SK-N-SH (cell line): ENCODE measurements at regions not wholly inside any gene's neighbourhood (a gene's known extent, or its start where the extent isn't known, plus 50 kb on each side); places are given as distances from the start of the nearest gene placed in this dataset.

Experiments used
- CTCF ChIA-PET: fragments of 300-600, 350-600 bp; formaldehyde crosslinking; extraction: SDS; loops from one replicate; lab custom pipeline; 2021; lab: Yijun Ruan, JAX
- POLR2A ChIA-PET: fragments of 350-600 bp; sonication (Branson Sonifier 250); formaldehyde crosslinking; extraction: SDS; loops from one replicate; lab custom pipeline; 2020; ENCODE audit warnings: antibody characterized with exemption, inconsistent platforms; lab: Yijun Ruan, JAX
- DNase-seq: peaks from one replicate; pipeline ENCODE4 v3.0.0; 2012
- H2AFZ ChIP-seq: fragments of 200-600 bp; sonication (generic); 2 replicates; pipeline ENCODE4 v1.8.1; 2016; ENCODE audit warnings: antibody characterized with exemption, mild to moderate bottlenecking, low read depth
- H3F3A ChIP-seq: fragments of 200-600 bp; sonication (generic); replicated peaks from 2 replicates; pipeline ENCODE3; 2016; ENCODE audit warnings: antibody characterized with exemption, mild to moderate bottlenecking; ENCODE audit not compliant: insufficient read depth
- H3K27ac ChIP-seq, 2 experiments: fragments of 200-500 bp in 1 of 2; fragments of 200-600 bp in 1 of 2; sonication (Bioruptor generic) in 1 of 2; sonication (generic), shearing (Covaris generic) in 1 of 2; 2 replicates each; pipeline versions ENCODE4 v1.5.1 to v1.6.1; 2014 to 2016; ENCODE audit warnings: low read depth in 2 of 2, inconsistent platforms in 1 of 2, low read length in 1 of 2, mild to moderate bottlenecking in 1 of 2, mixed read lengths in 1 of 2
- H3K27me3 ChIP-seq: fragments of 200-600 bp; sonication (generic), shearing (Covaris generic); 2 replicates; pipeline ENCODE4 v1.6.1; 2016; ENCODE audit warnings: mixed run types; ENCODE audit not compliant: insufficient read depth
- H3K36me3 ChIP-seq, 2 experiments: fragments of 200-500 bp in 1 of 2; fragments of 200-600 bp in 1 of 2; sonication (Bioruptor generic) in 1 of 2; sonication (generic) in 1 of 2; replicated peaks in 1 of 2; 2 replicates each; pipeline versions ENCODE3 to v1.5.1; 2014 to 2016; ENCODE audit warnings: low read length in 1 of 2, mild to moderate bottlenecking in 1 of 2; ENCODE audit not compliant: insufficient read depth in 2 of 2, control insufficient read depth in 1 of 2
- H3K4me1 ChIP-seq, 2 experiments: fragments of 200-500 bp in 1 of 2; fragments of 200-600 bp in 1 of 2; sonication (Bioruptor generic) in 1 of 2; sonication (generic), shearing (Covaris generic) in 1 of 2; 2 replicates each; pipeline versions ENCODE4 v1.5.1 to v1.6.1; 2014 to 2016; ENCODE audit warnings: low read depth in 1 of 2, low read length in 1 of 2, mixed run types in 1 of 2; ENCODE audit not compliant: insufficient read depth in 2 of 2, control insufficient read depth in 1 of 2
- H3K4me2 ChIP-seq: fragments of 200-600 bp; sonication (generic), shearing (Covaris generic); 2 replicates; pipeline ENCODE4 v1.6.1; 2017; ENCODE audit warnings: mixed run types
- H3K4me3 ChIP-seq, 2 experiments: fragments of 200-500 bp in 1 of 2; fragments of 200-600 bp in 1 of 2; sonication (Bioruptor generic) in 1 of 2; sonication (generic), shearing (Covaris generic) in 1 of 2; 2 replicates each; pipeline versions ENCODE4 v1.5.1 to v1.8.1; 2014 to 2016; ENCODE audit warnings: low read depth in 2 of 2, inconsistent platforms in 1 of 2, low read length in 1 of 2, mild to moderate bottlenecking in 1 of 2, mixed read lengths in 1 of 2, moderate library complexity in 1 of 2
- H3K79me2 ChIP-seq: fragments of 200-600 bp; sonication (generic); 2 replicates; pipeline ENCODE4 v1.8.1; 2017; ENCODE audit warnings: mild to moderate bottlenecking; ENCODE audit not compliant: insufficient read depth
- H3K9ac ChIP-seq: fragments of 200-600 bp; sonication (generic); 2 replicates; pipeline ENCODE4 v1.6.1; 2017; ENCODE audit warnings: mixed run types
- H3K9me2 ChIP-seq: fragments of 200-600 bp; sonication (generic); 2 replicates; pipeline ENCODE4 v1.6.1; 2017; ENCODE audit warnings: mixed run types
- H3K9me3 ChIP-seq: fragments of 200-600 bp; sonication (generic); 2 replicates; pipeline ENCODE4 v1.6.1; 2017; ENCODE audit warnings: mixed run types, mild to moderate bottlenecking, moderate library complexity
- H4K20me1 ChIP-seq: fragments of 200-600 bp; sonication (generic); 2 replicates; pipeline ENCODE4 v1.6.1; 2017; ENCODE audit warnings: mild to moderate bottlenecking, mixed run types; ENCODE audit not compliant: insufficient read depth
- CHD2 ChIP-seq: fragments of 150-350 bp; IDR thresholded peaks from 2 replicates; pipeline ENCODE4 v1.6.1; 2018; ENCODE audit warnings: low read length; ENCODE audit not compliant: partially characterized antibody
- ELF1 ChIP-seq: IDR thresholded peaks from 2 replicates; pipeline ENCODE4 v1.4.0; 2012
- FOXJ3 ChIP-seq: sonication (generic); formaldehyde crosslinking; IDR thresholded peaks from 2 replicates; pipeline ENCODE4 v1.5.1; 2020; ENCODE audit warnings: mild to moderate bottlenecking, missing genetic modification reagents
- FOXM1 ChIP-seq: IDR thresholded peaks from 2 replicates; pipeline ENCODE4 v1.4.0; 2012; ENCODE audit warnings: low read depth, mild to moderate bottlenecking
- GATA2 ChIP-seq: sonication (generic); formaldehyde crosslinking; IDR thresholded peaks from 2 replicates; pipeline ENCODE4 v1.5.0; 2020; ENCODE audit warnings: mild to moderate bottlenecking, missing genetic modification reagents
- JUND ChIP-seq: IDR thresholded peaks from 2 replicates; pipeline ENCODE4 v1.4.0; 2012
- MEF2A ChIP-seq: IDR thresholded peaks from 2 replicates; pipeline ENCODE4 v1.4.0; 2012; ENCODE audit warnings: low read depth, borderline replicate concordance
- POLR2AphosphoS5 ChIP-seq: IDR thresholded peaks from 2 replicates; pipeline ENCODE4 v1.6.1; 2012; ENCODE audit warnings: low read depth, low read length
- RCOR1 ChIP-seq: fragments of 150-350 bp; IDR thresholded peaks from 2 replicates; pipeline ENCODE4 v1.6.1; 2017; ENCODE audit warnings: antibody characterized with exemption, low read length
- RFX5 ChIP-seq: IDR thresholded peaks from 2 replicates; pipeline ENCODE4 v1.6.1; 2012; ENCODE audit warnings: mild to moderate bottlenecking, improper control_type of control experiment, low read length
- RXRA ChIP-seq: IDR thresholded peaks from 2 replicates; pipeline ENCODE4 v1.4.0; 2012; ENCODE audit warnings: low read depth, mild to moderate bottlenecking, borderline replicate concordance
- TAF1 ChIP-seq: IDR thresholded peaks from 2 replicates; pipeline ENCODE4 v1.6.1; 2012; ENCODE audit warnings: low read depth, mild to moderate bottlenecking, low read length, moderate library complexity, borderline replicate concordance
- YY1 ChIP-seq: IDR thresholded peaks from 2 replicates; pipeline ENCODE4 v1.4.0; 2012; ENCODE audit warnings: low read depth, mild to moderate bottlenecking
- WGBS: methylation state at CpG from one replicate; pipeline ENCODE4 v1.1.6; 2017; ENCODE audit warnings: low lambda C conversion rate; 5-methylcytosine and 5-hydroxymethylcytosine counted together
- TF ChIP-seq, protein P1 (sequence below): IDR thresholded peaks from 2 replicates; pipeline ENCODE4 v1.4.0; 2012; ENCODE audit warnings: low read depth
- TF ChIP-seq, protein P2 (sequence below): IDR thresholded peaks from 2 replicates; pipeline ENCODE4 v1.4.0; 2012; ENCODE audit warnings: low read depth, borderline replicate concordance
- TF ChIP-seq, protein P3 (sequence below): fragments of 150-350 bp; IDR thresholded peaks from 2 replicates; pipeline ENCODE4 v1.6.1; 2017; ENCODE audit warnings: antibody characterized with exemption, low read length, low read depth, borderline replicate concordance
- TF ChIP-seq, protein P4 (sequence below): IDR thresholded peaks from 2 replicates; pipeline ENCODE4; 2012
- TF ChIP-seq, protein P5 (sequence below): IDR thresholded peaks from 2 replicates; pipeline ENCODE4 v1.6.1; 2012; ENCODE audit warnings: mild to moderate bottlenecking, low read depth, low read length, moderate library complexity
- TF ChIP-seq, protein P6 (sequence below): IDR thresholded peaks from 2 replicates; pipeline ENCODE4 v1.4.0; 2012; ENCODE audit warnings: low read depth, borderline replicate concordance

DNA sequence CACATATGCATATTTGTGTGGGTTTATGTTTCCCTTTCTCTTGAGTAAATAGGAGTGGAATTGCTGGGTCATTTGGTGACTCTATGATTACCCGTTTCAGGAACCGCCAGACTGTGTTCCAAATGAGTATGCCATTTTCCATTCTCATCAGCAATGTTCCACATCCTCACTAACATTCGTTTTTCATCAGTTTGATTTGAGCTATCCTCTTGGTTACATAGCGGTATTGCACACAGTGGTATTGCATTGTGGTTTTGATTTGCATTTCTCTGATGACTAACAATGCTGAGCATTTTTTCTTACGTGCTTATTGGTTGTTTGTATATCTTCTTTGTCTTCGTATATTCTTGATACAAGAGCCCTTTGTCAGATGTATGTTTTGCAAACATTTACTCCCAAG, 218.0 kb upstream of the AMOT start:
- no peak for DNase-seq
- Histone ChIP-seq H3K9me3 (no peaks in the 10 kb centered on the region), H3F3A (no peaks in the 10 kb centered on the region), H4K20me1 (no peaks in the 10 kb centered on the region), H3K27ac (no peak overlapping the region), H3K4me2 (no peak overlapping the region), H3K9ac (no peak overlapping the region), H3K79me2 (no peaks in the 10 kb centered on the region), H3K4me3 (no peak overlapping the region), H3K36me3 (no peaks in the 10 kb centered on the region), H3K27me3 (no peaks in the 10 kb centered on the region), H2AFZ (no peak overlapping the region), H3K4me1 (no peaks in the 10 kb centered on the region), H3K9me2 (no peaks in the 10 kb centered on the region)
- ChIA-PET CTCF (no interaction called here), POLR2A (no interaction called here)
- TF ChIP-seq, protein P1, sequence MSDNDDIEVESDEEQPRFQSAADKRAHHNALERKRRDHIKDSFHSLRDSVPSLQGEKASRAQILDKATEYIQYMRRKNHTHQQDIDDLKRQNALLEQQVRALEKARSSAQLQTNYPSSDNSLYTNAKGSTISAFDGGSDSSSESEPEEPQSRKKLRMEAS, result no peak
- TF ChIP-seq, protein P2, sequence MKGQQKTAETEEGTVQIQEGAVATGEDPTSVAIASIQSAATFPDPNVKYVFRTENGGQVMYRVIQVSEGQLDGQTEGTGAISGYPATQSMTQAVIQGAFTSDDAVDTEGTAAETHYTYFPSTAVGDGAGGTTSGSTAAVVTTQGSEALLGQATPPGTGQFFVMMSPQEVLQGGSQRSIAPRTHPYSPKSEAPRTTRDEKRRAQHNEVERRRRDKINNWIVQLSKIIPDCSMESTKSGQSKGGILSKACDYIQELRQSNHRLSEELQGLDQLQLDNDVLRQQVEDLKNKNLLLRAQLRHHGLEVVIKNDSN, result no peak
- TF ChIP-seq JUND (no peak), POLR2AphosphoS5 (no peak), GATA2 (no peak), RFX5 (no peak), YY1 (no peak), FOXJ3 (CRISPR knock-in tag) (no peak), MEF2A (no peak), RCOR1 (no peak)
- TF ChIP-seq, protein P3, sequence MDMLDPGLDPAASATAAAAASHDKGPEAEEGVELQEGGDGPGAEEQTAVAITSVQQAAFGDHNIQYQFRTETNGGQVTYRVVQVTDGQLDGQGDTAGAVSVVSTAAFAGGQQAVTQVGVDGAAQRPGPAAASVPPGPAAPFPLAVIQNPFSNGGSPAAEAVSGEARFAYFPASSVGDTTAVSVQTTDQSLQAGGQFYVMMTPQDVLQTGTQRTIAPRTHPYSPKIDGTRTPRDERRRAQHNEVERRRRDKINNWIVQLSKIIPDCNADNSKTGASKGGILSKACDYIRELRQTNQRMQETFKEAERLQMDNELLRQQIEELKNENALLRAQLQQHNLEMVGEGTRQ, result no peak
- WGBS, result 28% methylated on average over 6 of the region's 6 CpGs

DNA sequence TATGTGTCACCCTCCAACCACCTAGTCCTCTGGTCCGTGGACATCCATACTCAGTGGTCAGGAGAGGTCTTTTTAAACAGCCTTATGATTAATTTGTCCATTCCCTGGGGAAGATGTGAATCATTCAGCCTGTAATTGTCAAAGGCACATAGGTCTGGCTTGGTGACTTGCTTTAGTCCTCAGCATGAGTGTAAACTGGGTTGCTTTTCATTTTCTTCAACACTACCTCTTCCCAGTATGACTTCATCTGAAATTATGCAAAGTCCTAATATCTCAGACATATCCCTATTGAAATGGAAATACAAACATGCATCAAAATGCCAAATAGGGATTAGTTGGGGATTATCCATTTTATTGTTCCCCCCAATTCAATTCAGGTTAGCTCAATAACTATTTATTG, 208.3 kb upstream of the AMOT start:
- Histone ChIP-seq H3K9me2 (no peaks in the 10 kb centered on the region), H3K4me1 (no peaks in the 10 kb centered on the region), H3K36me3 (no peaks in the 10 kb centered on the region), H3K9me3 (no peaks in the 10 kb centered on the region), H3K79me2 (no peaks in the 10 kb centered on the region), H2AFZ (no peak overlapping the region), H3K9ac (no peak overlapping the region), H3K4me2 (no peak overlapping the region), H3K27me3 (no peaks in the 10 kb centered on the region), H3K27ac (no peak overlapping the region), H3F3A (no peaks in the 10 kb centered on the region), H3K4me3 (no peak overlapping the region), H4K20me1 (no peaks in the 10 kb centered on the region)
- CTCF ChIA-PET, result no interaction called here
- POLR2A ChIA-PET, result no interaction called here
- WGBS, result 5% methylated on average over 1 of the region's 1 CpG
- DNase-seq, result no peak
- TF ChIP-seq, protein P4, sequence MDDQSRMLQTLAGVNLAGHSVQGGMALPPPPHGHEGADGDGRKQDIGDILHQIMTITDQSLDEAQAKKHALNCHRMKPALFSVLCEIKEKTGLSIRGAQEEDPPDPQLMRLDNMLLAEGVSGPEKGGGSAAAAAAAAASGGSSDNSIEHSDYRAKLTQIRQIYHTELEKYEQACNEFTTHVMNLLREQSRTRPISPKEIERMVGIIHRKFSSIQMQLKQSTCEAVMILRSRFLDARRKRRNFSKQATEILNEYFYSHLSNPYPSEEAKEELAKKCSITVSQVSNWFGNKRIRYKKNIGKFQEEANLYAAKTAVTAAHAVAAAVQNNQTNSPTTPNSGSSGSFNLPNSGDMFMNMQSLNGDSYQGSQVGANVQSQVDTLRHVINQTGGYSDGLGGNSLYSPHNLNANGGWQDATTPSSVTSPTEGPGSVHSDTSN, result no peak
- TF ChIP-seq JUND, result no peak
- TF ChIP-seq, protein P5, sequence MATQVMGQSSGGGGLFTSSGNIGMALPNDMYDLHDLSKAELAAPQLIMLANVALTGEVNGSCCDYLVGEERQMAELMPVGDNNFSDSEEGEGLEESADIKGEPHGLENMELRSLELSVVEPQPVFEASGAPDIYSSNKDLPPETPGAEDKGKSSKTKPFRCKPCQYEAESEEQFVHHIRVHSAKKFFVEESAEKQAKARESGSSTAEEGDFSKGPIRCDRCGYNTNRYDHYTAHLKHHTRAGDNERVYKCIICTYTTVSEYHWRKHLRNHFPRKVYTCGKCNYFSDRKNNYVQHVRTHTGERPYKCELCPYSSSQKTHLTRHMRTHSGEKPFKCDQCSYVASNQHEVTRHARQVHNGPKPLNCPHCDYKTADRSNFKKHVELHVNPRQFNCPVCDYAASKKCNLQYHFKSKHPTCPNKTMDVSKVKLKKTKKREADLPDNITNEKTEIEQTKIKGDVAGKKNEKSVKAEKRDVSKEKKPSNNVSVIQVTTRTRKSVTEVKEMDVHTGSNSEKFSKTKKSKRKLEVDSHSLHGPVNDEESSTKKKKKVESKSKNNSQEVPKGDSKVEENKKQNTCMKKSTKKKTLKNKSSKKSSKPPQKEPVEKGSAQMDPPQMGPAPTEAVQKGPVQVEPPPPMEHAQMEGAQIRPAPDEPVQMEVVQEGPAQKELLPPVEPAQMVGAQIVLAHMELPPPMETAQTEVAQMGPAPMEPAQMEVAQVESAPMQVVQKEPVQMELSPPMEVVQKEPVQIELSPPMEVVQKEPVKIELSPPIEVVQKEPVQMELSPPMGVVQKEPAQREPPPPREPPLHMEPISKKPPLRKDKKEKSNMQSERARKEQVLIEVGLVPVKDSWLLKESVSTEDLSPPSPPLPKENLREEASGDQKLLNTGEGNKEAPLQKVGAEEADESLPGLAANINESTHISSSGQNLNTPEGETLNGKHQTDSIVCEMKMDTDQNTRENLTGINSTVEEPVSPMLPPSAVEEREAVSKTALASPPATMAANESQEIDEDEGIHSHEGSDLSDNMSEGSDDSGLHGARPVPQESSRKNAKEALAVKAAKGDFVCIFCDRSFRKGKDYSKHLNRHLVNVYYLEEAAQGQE, result no peak
- TF ChIP-seq, protein P3, result no peak
- no peak for TF ChIP-seq RXRA
- TF ChIP-seq MEF2A, result no peak
- TF ChIP-seq FOXM1, result no peak
- TF ChIP-seq, protein P6, sequence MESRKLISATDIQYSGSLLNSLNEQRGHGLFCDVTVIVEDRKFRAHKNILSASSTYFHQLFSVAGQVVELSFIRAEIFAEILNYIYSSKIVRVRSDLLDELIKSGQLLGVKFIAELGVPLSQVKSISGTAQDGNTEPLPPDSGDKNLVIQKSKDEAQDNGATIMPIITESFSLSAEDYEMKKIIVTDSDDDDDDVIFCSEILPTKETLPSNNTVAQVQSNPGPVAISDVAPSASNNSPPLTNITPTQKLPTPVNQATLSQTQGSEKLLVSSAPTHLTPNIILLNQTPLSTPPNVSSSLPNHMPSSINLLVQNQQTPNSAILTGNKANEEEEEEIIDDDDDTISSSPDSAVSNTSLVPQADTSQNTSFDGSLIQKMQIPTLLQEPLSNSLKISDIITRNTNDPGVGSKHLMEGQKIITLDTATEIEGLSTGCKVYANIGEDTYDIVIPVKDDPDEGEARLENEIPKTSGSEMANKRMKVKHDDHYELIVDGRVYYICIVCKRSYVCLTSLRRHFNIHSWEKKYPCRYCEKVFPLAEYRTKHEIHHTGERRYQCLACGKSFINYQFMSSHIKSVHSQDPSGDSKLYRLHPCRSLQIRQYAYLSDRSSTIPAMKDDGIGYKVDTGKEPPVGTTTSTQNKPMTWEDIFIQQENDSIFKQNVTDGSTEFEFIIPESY, result no peak
- no peak for TF ChIP-seq YY1
- no peak for TF ChIP-seq CHD2
- no peak for TF ChIP-seq RCOR1
- no peak for TF ChIP-seq ELF1
- no peak for TF ChIP-seq FOXJ3 (CRISPR knock-in tag)
- TF ChIP-seq TAF1, result no peak
- TF ChIP-seq RFX5, result no peak
